Natural killer cell (primary cell): ENCODE measurements at regions not wholly inside any gene's neighbourhood (a gene's known extent, or its start where the extent isn't known, plus 50 kb on each side); places are given as distances from the start of the nearest gene placed in this dataset.
A peak's percentile ranks its signal among the peaks of the same experiment; 100 is the strongest.

Experiments used
- ATAC-seq, 3 donors: fragments of 150-1000 bp in 2 of 3; fragments of 200-7000 bp in 1 of 3; cut with Tn5 transposase; 1 replicate in 1 of 3; 2 replicates in 2 of 3; pipeline ENCODE4 v1.10.0; 2021; ENCODE audit warnings: mild to moderate bottlenecking in 2 of 3, moderate library complexity in 2 of 3
- DNase-seq, 2 donors: peaks; one replicate each; pipeline versions ENCODE4 v3.0.0 to v3.0.0-alpha.2; 2013 to 2021; ENCODE audit warnings: mixed read lengths in 1 of 2
- H3K27ac ChIP-seq: one replicate; pipeline ENCODE4 v1.5.1; 2013; ENCODE audit warnings: mild to moderate bottlenecking, low read length
- H3K27me3 ChIP-seq: one replicate; pipeline ENCODE4 v1.6.1; 2013; ENCODE audit warnings: low read length; ENCODE audit not compliant: control insufficient read depth, insufficient read depth
- H3K36me3 ChIP-seq: one replicate; pipeline ENCODE4 v1.6.1; 2013; ENCODE audit warnings: low read length; ENCODE audit not compliant: control insufficient read depth, insufficient read depth
- H3K4me1 ChIP-seq: one replicate; pipeline ENCODE4 v1.6.1; 2013; ENCODE audit warnings: low read length; ENCODE audit not compliant: control insufficient read depth, insufficient read depth
- H3K4me3 ChIP-seq: one replicate; pipeline ENCODE4 v1.5.1; 2013; ENCODE audit warnings: low read length
- H3K9me3 ChIP-seq: one replicate; pipeline ENCODE4 v1.6.1; 2013; ENCODE audit warnings: low read length; ENCODE audit not compliant: control insufficient read depth, insufficient read depth
- H3K27ac Mint-ChIP-seq, 2 donors: one replicate each; pipeline ENCODE4 v1.8.0; 2022; ENCODE audit warnings: mild to moderate bottlenecking in 2 of 2, mixed read lengths in 2 of 2, moderate library complexity in 1 of 2
- H3K27me3 Mint-ChIP-seq, 2 donors: one replicate each; pipeline ENCODE4 v1.8.0; 2022; ENCODE audit warnings: low read depth in 2 of 2, mixed read lengths in 2 of 2
- H3K36me3 Mint-ChIP-seq: one replicate; pipeline ENCODE4 v1.8.0; 2022; ENCODE audit warnings: mixed read lengths
- H3K4me1 Mint-ChIP-seq, 2 donors: one replicate each; pipeline ENCODE4 v1.8.0; 2022; ENCODE audit warnings: mixed read lengths in 2 of 2
- H3K4me3 Mint-ChIP-seq: one replicate; pipeline ENCODE4 v1.8.0; 2022; ENCODE audit warnings: mild to moderate bottlenecking, moderate library complexity, mixed read lengths
- H3K9me3 Mint-ChIP-seq, 2 donors: one replicate each; pipeline ENCODE4 v1.8.0; 2022; ENCODE audit warnings: mixed read lengths in 2 of 2
- WGBS: methylation state at CpG from one replicate; pipeline ENCODE4 v1.1.7; 2013; ENCODE audit warnings: missing lambda C conversion rate; ENCODE audit not compliant: insufficient coverage; 5-methylcytosine and 5-hydroxymethylcytosine counted together
- intact Hi-C: fragments of 100-400 bp; cut with micrococcal nuclease; formaldehyde crosslinking; loops from one replicate; pipeline ENCODE4 v1.14.2; 2022
- TF ChIP-seq, protein P1 (sequence below): fragments of 200-600 bp; IDR thresholded peaks from one replicate; pipeline ENCODE4 v1.8.0; 2022; ENCODE audit warnings: antibody characterized with exemption

DNA sequence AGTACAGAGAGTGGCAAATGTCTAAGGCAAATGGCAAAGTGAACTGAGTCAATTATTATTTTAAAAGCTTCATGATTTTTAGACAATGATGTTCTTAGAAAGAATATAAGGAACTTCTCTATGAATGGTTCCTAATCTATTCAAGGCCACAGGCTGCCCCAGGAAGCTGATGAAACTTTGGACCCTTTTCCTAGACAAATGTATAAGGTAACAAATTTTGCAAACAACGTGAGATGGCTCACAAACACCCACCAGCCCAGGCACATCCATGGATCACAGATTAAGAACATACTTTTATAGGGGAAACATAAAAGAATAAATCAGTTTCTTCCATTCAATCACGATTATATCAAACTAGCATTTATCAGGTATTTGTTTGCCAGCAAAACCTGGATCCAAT is 659.0 kb downstream of the IRS1 start:
- 17% methylated on average over 1 of the region's 2 CpGs for WGBS
- Histone ChIP-seq H3K27me3 (no peaks in the 10 kb centered on the region), H3K4me3 (no peak overlapping the region), H3K36me3 (no peaks in the 10 kb centered on the region), H3K9me3 (no peaks in the 10 kb centered on the region), H3K4me1 (peaks cover 5% of the 10 kb centered on the region), H3K27ac (no peak overlapping the region)
- TF ChIP-seq, protein P1, sequence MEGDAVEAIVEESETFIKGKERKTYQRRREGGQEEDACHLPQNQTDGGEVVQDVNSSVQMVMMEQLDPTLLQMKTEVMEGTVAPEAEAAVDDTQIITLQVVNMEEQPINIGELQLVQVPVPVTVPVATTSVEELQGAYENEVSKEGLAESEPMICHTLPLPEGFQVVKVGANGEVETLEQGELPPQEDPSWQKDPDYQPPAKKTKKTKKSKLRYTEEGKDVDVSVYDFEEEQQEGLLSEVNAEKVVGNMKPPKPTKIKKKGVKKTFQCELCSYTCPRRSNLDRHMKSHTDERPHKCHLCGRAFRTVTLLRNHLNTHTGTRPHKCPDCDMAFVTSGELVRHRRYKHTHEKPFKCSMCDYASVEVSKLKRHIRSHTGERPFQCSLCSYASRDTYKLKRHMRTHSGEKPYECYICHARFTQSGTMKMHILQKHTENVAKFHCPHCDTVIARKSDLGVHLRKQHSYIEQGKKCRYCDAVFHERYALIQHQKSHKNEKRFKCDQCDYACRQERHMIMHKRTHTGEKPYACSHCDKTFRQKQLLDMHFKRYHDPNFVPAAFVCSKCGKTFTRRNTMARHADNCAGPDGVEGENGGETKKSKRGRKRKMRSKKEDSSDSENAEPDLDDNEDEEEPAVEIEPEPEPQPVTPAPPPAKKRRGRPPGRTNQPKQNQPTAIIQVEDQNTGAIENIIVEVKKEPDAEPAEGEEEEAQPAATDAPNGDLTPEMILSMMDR: no peak
- Mint-ChIP-seq H3K27me3 (no peaks in the 10 kb centered on the region), H3K4me1 (no peaks in the 10 kb centered on the region), H3K4me3 (no peak overlapping the region), H3K27ac (no peak overlapping the region), H3K36me3 (peaks cover 6% of the 10 kb centered on the region), H3K9me3 (peaks cover 11 to 12% of the 10 kb centered on the region in 2 donors)
- ATAC-seq (no peak), DNase-seq (no peak)
- intact Hi-C loops: no loop called here

DNA sequence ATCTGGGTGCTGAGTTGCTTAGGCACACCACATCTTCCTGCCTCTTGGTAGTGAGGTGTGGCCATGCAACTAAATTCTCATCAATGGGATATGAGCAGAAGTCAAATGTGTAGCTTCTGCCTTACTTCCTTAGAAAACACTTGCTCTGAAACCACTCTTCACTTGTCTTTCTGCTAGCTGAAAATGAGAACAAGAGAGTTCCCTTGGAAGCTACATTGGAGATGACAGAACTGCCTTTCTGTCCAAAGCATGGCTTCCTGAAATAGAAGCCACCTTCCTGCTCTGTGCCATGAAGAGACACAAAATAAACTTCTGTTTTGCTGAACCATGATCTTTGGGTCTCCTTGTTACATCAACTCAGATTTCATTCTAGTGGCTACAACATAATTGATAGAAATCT is 659.9 kb downstream of the IRS1 start:
- peaks cover 11 to 14% of the 10 kb centered on the region in 2 donors for H3K9me3 Mint-ChIP-seq
- ATAC-seq (no peak), DNase-seq (no peak)
- Histone ChIP-seq H3K4me3 (no peak overlapping the region), H3K4me1 (peaks cover 5% of the 10 kb centered on the region), H3K27me3 (no peaks in the 10 kb centered on the region), H3K27ac (no peak overlapping the region), H3K9me3 (no peaks in the 10 kb centered on the region), H3K36me3 (no peaks in the 10 kb centered on the region)
- H3K27ac Mint-ChIP-seq: no peak overlapping the region
- intact Hi-C loops: no loop called here
- H3K4me3 Mint-ChIP-seq: no peak overlapping the region
- peaks cover 6% of the 10 kb centered on the region for H3K36me3 Mint-ChIP-seq
- H3K27me3 Mint-ChIP-seq: no peaks in the 10 kb centered on the region
- TF ChIP-seq, protein P1: no peak
- H3K4me1 Mint-ChIP-seq: no peaks in the 10 kb centered on the region

DNA sequence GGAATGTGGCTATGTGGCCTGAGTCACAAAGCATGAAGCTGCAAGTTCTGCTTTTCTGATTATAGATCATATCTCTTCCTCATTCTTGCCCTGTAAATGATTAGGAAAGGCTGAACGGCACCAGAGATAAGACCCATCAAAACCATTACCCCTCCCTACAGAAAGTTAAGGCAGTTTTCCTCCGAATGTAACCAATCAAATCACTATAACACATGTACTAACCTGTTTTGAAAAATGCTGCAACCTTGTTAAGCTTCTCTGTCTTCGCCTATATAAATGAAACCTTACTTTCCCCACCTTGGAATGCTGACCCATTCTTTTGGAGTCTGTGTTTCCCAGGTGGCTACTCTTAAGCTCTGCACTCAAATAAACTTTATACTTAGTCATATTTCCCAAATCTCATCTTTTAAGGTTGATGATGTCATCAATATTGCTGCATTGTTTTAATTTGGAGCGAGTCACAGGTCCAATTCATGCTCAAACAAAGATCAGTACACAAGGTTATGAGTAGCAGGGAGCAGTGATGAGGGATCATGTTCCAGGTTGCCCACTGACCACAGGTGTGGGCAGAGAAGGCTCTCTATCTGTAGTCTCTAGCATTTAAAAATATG is 662.3 kb downstream of the IRS1 start:
- H3K27me3 Mint-ChIP-seq: no peaks in the 10 kb centered on the region
- WGBS: 35% methylated on average over 4 of the region's 4 CpGs
- H3K27ac Mint-ChIP-seq: no peak overlapping the region
- DNase-seq: no peak
- no peak overlapping the region for H3K4me3 Mint-ChIP-seq
- peaks cover 14 to 15% of the 10 kb centered on the region in 2 donors for H3K9me3 Mint-ChIP-seq
- intact Hi-C loops: no loop called here
- Histone ChIP-seq H3K9me3 (peaks cover 3% of the 10 kb centered on the region), H3K27me3 (no peaks in the 10 kb centered on the region), H3K4me3 (no peak overlapping the region), H3K36me3 (no peaks in the 10 kb centered on the region), H3K4me1 (peaks cover 5% of the 10 kb centered on the region), H3K27ac (no peak overlapping the region)
- H3K36me3 Mint-ChIP-seq: peaks cover 6% of the 10 kb centered on the region
- TF ChIP-seq, protein P1: no peak
- ATAC-seq: peak in 1 of 3 donors; percentile 80
- H3K4me1 Mint-ChIP-seq: no peaks in the 10 kb centered on the region

DNA sequence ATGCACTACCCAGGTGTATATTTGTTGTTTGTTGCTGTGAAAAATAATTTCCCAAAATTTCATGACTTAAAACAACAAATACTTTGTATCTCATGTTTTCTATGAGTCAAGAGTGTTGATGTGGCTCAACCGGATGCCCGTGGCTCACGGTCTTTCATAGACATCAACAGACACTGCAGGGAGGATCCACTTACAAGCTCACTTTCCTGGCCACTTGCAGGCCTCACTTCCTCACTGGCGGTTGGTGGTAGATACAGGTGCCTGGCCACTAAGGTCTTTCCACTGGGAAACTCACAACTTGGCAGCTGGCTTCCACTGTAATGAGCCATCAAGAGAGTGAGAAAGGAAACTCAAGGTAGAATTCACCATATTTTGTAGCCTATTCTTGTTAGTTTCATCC is 662.9 kb downstream of the IRS1 start:
- intact Hi-C loops: no loop called here
- H3K4me1 Mint-ChIP-seq: no peaks in the 10 kb centered on the region
- no peak overlapping the region for H3K27ac ChIP-seq
- H3K4me1 ChIP-seq: peaks cover 5% of the 10 kb centered on the region
- no peak overlapping the region for H3K4me3 ChIP-seq
- H3K36me3 ChIP-seq: no peaks in the 10 kb centered on the region
- peaks cover 14 to 15% of the 10 kb centered on the region in 2 donors for H3K9me3 Mint-ChIP-seq
- no peaks in the 10 kb centered on the region for H3K27me3 Mint-ChIP-seq
- H3K27ac Mint-ChIP-seq: no peak overlapping the region
- peaks cover 3% of the 10 kb centered on the region for H3K9me3 ChIP-seq
- no peak overlapping the region for H3K4me3 Mint-ChIP-seq
- ATAC-seq (peak in 2 of 3 donors; percentile 29 to 81), DNase-seq (no peak)
- WGBS: 30% methylated on average over 3 of the region's 4 CpGs
- TF ChIP-seq, protein P1: no peak
- H3K36me3 Mint-ChIP-seq: peaks cover 6% of the 10 kb centered on the region
- H3K27me3 ChIP-seq: no peaks in the 10 kb centered on the region
